GM11168 (cell line): ENCODE measurements at regions not wholly inside any gene's neighbourhood (a gene's known extent, or its start where the extent isn't known, plus 50 kb on each side); places are given as distances from the start of the nearest gene placed in this dataset.

ENCODE experiments used
- in situ Hi-C: fragments of 300-500 bp; cut with MboI; formaldehyde crosslinking; loops from one replicate; pipeline ENCODE4 v1.12.0; 2022; ENCODE audit warnings: low sequenced_read_pairs; ENCODE audit not compliant: unreplicated experiment

DNA sequence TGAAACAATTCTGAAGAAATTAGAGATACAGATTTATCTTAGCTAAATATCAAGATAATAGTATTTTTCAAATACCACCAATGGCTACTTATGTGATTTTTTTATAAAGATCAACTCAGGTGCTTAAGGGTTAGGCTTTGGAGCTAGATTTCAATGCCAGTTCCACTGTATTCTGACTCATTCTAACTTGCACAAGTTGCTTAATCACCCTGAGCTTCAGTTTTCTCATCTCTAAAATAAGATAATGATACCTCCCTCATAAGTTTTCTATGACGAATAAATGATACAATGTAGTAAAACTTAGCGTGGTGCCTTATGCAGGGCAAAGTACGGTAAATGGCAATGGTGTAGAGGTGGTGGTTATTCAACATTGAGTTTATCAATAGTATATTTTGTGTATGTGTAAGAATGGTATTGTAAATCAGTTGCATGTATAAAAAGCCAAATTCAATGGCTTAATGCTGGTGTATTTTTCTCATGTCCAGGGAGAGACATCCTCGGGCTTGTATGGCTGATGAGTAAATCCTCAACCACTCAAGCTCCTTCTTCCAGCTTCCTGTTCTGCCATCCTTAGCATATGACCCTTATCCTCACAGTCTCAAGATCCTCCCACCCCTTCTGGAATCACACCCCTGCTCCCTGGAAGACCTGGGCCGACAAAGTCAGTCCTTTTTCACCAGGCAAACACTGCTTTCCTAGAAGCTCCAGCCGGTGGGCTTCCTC, 505.9 kb upstream of the CFAP20DC start:
- in situ Hi-C loops, result no loop called here

DNA sequence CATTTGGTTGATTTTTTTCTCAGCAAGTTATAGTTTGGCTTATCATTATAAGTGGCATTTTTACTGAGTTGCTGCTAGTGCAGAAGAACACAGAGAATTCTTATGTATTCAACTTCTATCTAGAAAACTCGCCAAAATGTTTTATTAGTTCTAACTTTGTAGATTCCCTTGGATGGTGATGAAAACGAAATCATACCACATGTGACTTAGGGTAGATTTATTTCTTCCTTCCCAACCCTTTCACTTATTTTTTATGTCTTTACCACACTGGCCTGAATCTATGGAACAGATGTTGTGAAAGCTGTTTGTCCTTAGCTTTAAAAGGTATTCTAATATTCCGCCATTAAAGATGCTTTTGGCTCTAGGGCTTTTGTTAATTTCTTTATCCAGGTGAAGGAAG, 503.3 kb upstream of the CFAP20DC start:
- in situ Hi-C loops, result no loop called here

DNA sequence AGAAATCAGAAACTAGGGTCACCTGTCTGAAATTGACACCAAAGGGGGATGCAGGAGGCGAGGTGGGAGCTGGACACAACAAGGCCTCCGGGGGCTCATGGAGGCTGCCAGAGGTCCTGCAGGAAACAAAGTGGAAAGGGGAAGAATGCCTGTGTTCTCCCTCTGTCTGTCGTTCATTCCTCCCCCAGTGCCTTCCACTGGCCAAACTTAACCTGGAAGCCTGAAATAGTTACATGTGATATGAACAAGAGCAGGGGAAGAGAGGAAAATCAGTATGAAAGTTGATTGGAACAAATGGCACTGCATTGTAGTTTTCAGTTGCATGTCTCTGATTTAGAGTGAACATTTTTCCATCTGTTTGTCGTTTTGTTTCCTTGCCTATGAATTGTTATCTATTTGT, 502.0 kb upstream of the CFAP20DC start:
- in situ Hi-C loops, result no loop called here

DNA sequence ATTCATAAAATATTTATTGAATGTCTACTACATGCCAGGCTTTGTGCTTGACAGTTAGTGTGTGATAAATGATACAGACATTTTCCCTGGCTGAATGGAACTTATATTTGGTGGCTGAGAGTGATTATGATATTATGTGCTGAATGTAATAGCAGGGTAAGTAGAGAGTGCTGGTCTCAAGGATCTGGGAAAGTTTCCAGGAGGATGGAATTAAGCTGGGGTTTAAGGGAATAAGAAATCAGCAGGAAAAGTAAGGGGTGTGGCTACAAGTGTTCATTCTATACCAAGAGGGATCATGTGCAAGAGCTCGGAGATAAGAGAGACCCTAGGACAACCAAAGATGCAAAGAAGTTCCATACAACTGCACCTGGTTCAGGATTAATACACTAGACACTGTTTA, 500.1 kb upstream of the CFAP20DC start:
- in situ Hi-C loops, result no loop called here

DNA sequence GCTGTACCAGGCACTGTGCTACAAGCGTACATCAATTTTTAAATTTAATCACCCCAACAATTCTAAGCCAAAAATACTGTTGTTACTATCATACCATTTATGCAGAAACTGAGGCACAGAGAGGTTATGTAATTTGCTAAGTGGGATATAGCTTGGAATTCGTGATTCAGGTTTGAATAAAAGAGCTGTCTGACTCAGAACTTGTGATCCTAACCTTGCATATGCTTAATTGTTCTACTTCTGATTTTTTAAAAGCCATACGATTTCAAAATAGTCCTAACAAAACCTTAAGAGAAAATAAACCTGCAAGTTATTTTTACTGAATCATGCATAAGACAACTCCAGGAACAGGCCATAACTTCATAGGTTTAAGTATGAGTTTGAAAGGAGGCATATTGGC, 498.0 kb upstream of the CFAP20DC start:
- in situ Hi-C loops, result no loop called here

GRCh38 chr3:59546522-59546921, 496.7 kb upstream of the CFAP20DC start:
- in situ Hi-C loops, result no loop called here

GRCh38 chr3:59545374-59545773, 495.5 kb upstream of the CFAP20DC start:
- in situ Hi-C loops, result no loop called here

- in situ Hi-C loops, result no loop called here
Observed at GRCh38 chr3:59542276-59542675, 492.5 kb upstream of the CFAP20DC start.

DNA sequence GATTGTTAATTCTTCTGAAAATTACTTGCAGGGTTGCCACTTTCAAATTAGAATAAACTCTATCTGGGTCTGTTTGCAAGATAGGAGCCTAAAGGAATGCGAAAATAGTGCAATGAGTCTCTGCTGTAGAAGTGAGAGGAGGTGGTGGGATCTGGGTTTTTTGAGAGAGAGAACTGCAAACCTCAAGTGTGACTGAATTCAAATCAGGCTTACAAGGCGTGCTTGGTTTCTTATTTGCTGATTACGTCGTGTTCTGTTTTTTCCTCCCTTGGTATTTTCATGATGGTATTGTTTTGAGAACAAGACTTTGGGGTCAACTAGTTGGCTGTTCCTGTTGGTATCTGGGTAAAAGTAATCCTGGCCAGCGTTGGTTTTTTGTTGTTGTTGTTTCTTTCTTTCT, 490.9 kb upstream of the CFAP20DC start:
- in situ Hi-C loops, result no loop called here

- in situ Hi-C loops, result no loop called here
Observed at GRCh38 chr3:59540241-59540640, 490.4 kb upstream of the CFAP20DC start.

DNA sequence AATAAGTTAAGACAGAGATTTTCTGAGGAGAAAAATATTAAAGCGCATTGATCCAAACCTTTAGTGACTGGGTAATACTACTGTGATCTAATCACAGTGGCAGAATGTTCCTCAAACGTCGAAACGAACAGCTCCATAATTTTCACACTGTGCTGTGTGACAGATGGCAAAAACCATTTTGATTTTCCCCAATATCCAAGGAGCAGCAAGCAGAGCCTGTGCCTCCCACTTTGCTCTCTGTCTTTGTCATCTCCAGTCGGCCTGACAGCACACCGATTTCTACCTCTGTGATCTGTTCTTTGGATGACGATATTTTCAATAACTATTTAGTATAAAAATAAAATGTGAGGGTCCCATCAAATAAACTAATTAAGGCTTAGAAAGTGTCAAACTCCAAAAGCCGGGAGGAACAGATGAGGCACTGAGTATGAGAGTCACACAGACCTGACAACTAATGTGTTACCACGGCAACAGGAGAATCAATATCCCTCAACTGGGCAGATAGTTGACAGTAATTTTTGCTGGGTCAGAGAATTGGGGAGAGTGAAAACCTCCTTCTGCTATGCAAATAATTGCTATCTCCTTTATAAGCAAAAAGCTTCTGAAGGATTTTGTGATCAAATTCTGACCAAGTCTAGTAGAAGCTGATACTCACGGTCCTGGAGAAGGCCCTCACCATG, 489.1 kb upstream of the CFAP20DC start:
- in situ Hi-C loops, result no loop called here

DNA sequence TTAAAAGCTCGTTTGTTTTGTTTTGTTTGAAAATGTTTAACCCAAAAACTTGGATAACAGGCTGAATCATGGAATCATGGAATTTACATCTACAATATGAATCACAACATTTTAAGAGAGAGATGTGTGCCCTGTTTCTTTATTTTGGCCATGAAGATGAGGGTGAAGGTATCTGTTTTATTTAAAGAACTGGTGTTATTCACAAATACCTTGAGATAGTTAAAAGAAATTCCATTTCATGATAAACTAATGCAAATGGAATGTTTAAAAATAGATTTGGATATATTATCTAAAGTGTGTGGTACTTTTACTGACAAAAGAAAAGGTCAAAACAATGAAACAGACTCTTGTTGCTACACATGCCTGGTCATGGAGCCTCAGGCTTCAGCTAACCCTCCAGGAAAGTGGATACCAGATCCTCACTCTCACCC, 486.0 kb upstream of the CFAP20DC start:
- in situ Hi-C loops, result no loop called here

GRCh38 chr3:59531994-59532393, 482.2 kb upstream of the CFAP20DC start:
- in situ Hi-C loops, result no loop called here

DNA sequence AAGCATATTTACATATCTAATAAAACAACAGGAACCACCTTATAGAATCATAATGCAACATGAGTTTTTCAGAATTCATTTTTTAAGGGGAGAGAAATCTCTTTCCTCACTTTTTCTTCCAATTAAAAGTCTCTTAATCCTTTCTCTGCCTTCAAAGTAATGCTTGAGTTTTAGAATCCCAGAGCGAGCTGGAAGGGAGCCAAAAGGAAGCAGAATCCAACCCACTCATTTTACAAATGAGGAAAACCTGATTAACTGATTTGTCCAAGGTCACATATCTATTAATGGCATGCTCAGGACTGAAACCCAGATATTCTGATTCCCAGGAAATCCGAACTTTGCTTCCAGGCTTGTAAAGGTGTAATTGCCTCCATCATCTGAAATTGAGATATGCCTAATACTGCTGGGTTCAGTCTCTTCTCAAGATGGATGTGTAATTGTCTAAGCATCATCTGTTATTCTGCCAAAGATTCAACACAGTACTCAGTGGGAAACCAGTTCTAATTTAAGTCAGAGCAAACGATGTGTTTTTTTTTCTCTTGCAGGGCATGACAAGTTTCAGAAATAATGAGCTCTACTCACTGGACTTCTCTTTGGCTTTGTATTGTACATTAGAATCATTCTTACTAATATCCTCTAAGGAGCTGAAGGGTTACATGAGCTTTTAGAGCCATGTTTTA, 481.4 kb upstream of the CFAP20DC start:
- in situ Hi-C loops, result no loop called here

DNA sequence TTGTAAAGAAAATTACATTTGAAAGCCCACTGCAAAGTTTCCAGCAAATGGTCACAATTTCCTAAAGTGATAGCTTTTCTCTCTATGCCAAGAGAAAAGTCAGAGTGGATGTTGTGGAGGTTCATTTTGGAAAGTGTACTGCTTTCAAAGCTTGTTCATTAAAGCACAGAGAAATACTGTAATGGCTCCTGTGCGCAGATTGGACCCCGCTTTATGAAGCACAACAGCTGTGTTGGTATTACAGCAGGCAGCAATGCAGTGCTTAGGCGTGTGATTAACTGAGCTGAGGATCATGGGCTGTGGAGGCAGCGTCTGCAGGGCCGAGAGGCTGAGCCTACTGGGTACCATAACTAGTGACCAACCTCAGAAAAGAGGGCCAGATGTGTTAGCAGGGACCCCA, 478.4 kb upstream of the CFAP20DC start:
- in situ Hi-C loops, result no loop called here

DNA sequence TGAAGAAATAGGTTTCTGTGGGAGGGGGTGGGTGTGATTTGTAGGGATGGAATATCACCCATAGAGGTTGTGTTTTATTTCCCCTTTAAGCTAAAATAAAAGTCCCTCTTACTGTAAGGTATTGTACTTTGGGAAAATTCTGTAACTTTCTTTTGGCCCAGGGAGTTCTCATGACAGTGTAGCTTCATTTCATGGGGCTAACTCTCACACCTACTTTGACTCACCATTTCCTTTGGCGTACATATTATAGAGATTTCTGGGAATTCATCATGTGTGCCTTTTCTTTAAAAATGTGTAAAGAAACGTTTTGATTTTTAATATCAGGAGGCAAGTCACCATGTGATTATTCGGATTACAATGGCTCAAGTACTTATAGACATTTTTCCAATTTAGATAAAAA, 477.7 kb upstream of the CFAP20DC start:
- in situ Hi-C loops, result no loop called here

DNA sequence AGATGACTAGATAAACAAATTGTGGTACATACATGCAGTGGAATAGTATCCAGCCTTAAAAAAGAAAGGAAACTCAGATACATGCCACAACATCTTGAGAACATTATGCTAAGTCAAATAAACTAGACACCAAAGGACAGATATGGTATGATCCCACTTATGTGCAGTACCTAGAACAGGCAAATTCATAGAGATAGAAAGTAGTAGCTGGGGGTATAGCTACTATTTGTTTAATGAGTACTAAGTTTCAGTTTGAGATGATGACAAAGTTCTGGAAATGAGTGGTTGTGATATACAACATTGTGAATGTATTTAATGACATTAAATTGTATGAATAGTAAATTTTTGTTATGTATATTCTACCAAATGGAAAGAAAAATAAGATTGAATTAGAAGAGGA, 477.2 kb upstream of the CFAP20DC start:
- in situ Hi-C loops, result no loop called here

DNA sequence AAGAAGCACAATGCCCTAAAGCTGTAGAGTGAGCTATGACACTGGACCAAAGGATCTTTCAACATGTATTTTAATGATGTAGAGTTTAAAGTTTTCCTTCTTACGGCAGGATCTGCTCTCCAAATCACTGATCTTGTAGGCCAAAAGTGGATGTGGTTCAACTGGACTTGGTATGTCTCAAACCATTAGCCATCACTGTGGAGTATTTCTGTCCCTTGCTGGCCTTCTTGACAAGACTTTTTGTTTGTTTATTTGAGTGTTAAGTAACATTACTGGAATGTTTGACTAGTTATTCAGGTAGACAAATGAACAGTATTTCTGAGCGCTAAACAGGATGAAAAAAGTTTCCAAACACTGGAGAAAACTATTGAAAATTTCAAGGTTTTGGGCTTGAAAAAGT, 472.7 kb upstream of the CFAP20DC start:
- in situ Hi-C loops, result no loop called here

- in situ Hi-C loops, result no loop called here
Observed at GRCh38 chr3:59519094-59519493, 469.3 kb upstream of the CFAP20DC start.

DNA sequence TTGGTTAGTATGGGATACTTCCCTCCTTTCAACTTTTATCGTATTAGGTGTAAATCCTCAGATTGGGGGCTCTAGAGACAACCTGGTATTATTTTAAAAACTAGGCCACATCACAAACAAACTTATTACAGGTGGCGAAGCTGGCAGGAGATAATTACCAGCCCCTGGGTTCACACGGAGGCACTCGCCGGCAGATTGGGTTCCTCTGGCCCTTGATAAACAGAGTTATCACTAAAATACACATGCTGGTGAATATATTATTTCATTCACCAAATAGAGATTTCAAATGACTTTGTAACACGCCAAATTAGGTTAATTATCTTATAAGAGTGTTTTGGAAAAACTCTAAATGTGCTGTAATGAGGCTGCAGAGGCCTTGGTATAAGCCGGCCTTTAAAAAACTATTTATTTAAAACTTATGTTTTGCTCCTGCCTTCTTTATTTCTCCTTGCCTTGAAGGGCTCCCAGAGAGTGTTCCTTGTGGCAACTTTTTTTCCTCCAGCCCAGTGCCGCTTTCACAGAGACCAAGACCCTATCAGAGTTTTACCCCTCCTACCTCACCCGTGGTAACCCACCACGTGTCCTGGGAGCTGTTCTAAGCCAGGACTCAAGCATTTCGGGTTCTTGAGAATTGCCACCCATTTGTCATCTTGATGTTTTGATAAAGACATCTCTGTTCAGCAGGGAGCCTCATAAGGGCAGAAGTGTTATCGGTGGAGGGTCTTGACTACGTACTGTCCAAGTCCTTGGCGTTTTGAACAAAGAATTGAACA, 468.6 kb upstream of the CFAP20DC start:
- in situ Hi-C loops, result no loop called here

DNA sequence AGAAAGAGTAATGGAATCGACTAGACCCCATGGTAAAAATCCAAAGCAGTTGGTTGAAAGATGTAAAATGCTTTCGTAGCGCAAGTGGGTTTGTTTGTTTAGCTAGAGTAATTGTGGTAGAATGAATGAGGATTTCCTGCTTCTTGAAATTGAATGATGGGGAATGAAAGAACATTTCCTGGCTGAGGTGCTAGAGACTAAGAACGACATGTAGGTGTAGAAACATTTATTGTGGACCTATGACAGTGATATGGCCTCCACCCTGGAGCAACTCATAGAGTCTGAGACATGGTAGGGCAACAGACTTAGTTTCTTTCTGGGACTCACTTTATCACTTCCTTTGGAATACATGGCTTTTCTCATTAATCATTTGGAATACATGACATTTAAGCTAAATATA, 467.6 kb upstream of the CFAP20DC start:
- in situ Hi-C loops, result no loop called here
